MM.1S (cell line): ENCODE measurements at regions not wholly inside any gene's neighbourhood (a gene's known extent, or its start where the extent isn't known, plus 50 kb on each side); places are given as distances from the start of the nearest gene placed in this dataset.

Experiments used
- EZH2 ChIP-seq: fragments of 300-600 bp; sonication (generic); optimal IDR thresholded peaks from 2 replicates; pipeline ENCODE3; 2017; ENCODE audit warnings: low read depth, mild to moderate bottlenecking, antibody characterized with exemption, low read length, mixed read lengths
- EZH2phosphoT487 ChIP-seq: fragments of 300-600 bp; sonication (generic); IDR thresholded peaks from 2 replicates; pipeline ENCODE4 v1.6.1; 2018; ENCODE audit warnings: antibody characterized with exemption, low read length
- TF ChIP-seq, protein P1 (sequence below): fragments of 300-600 bp; sonication (generic); IDR thresholded peaks from 2 replicates; pipeline ENCODE4 v1.5.1; 2016; ENCODE audit warnings: antibody characterized with exemption, low read length, mixed read lengths

DNA sequence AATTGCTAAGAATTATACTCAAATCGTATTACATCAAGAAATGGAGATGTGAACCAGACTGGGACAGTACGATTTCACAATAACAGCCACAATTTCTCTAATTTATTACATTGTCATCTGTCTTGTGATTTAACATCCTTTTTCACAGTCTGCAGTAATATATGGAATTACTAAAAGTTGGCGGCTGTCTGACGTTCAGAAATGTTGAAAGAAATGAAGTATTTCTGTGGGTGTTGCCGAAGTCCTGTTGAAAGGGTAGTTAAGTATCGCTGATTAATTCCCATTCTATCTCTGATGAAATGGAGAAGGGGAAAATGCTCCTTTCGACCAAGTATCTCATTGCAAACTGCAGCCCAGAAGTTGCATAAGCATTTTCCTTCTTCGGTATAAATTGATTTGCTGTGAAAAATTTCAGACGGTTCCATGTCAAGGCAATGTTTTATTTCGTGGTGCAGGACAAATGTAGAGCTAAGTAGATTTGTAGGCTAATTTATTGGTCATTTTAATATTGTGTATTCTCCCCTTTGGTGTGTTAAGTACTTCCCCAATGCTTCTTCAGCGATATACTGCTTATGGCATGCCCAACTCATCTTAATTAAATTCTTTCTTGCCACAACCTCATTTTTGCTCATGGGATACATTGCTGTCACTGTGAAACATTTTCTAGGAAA lies 775.2 kb upstream of the RBFOX1 start:
- TF ChIP-seq, protein P1, sequence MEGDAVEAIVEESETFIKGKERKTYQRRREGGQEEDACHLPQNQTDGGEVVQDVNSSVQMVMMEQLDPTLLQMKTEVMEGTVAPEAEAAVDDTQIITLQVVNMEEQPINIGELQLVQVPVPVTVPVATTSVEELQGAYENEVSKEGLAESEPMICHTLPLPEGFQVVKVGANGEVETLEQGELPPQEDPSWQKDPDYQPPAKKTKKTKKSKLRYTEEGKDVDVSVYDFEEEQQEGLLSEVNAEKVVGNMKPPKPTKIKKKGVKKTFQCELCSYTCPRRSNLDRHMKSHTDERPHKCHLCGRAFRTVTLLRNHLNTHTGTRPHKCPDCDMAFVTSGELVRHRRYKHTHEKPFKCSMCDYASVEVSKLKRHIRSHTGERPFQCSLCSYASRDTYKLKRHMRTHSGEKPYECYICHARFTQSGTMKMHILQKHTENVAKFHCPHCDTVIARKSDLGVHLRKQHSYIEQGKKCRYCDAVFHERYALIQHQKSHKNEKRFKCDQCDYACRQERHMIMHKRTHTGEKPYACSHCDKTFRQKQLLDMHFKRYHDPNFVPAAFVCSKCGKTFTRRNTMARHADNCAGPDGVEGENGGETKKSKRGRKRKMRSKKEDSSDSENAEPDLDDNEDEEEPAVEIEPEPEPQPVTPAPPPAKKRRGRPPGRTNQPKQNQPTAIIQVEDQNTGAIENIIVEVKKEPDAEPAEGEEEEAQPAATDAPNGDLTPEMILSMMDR, result no peak
- no peak for TF ChIP-seq EZH2phosphoT487
- no peak for TF ChIP-seq EZH2
